Medulla oblongata (tissue), 1 donor: ENCODE measurements at regions not wholly inside any gene's neighbourhood (a gene's known extent, or its start where the extent isn't known, plus 50 kb on each side); places are given as distances from the start of the nearest gene placed in this dataset.

ENCODE experiments used
- DNase-seq: peaks from one replicate; pipeline ENCODE4 v3.0.0-alpha.2; 2015; ENCODE audit errors: extremely low spot score

GRCh38 chr13:40215747-40216146, 450.7 kb downstream of the FOXO1 start:
- DNase-seq = no peak

- DNase-seq = no peak
Measured at GRCh38 chr13:40217675-40218074, 448.8 kb downstream of the FOXO1 start.

GRCh38 chr13:40220299-40220935, 446.0 kb downstream of the FOXO1 start:
- no peak for DNase-seq

- no peak for DNase-seq
Measured at GRCh38 chr13:40221131-40221459, 445.3 kb downstream of the FOXO1 start.

- no peak for DNase-seq
Measured at GRCh38 chr13:40221460-40222201, 444.8 kb downstream of the FOXO1 start.

GRCh38 chr13:40223585-40223984, 442.9 kb downstream of the FOXO1 start:
- DNase-seq = no peak

GRCh38 chr13:40228496-40228895, 437.9 kb downstream of the FOXO1 start:
- DNase-seq = no peak

- no peak for DNase-seq
Measured at GRCh38 chr13:40228990-40229389, 437.5 kb downstream of the FOXO1 start.

- no peak for DNase-seq
Measured at GRCh38 chr13:40230833-40231266, 435.6 kb downstream of the FOXO1 start.

GRCh38 chr13:40231311-40231710, 435.1 kb downstream of the FOXO1 start:
- no peak for DNase-seq

- DNase-seq = no peak
Measured at GRCh38 chr13:40231751-40232150, 434.7 kb downstream of the FOXO1 start.

GRCh38 chr13:40232311-40233040, 434.0 kb downstream of the FOXO1 start:
- DNase-seq = no peak

- no peak for DNase-seq
Measured at GRCh38 chr13:40233731-40234195, 432.7 kb downstream of the FOXO1 start.

- no peak for DNase-seq
Measured at GRCh38 chr13:40235160-40235796, 431.2 kb downstream of the FOXO1 start.

- no peak for DNase-seq
Measured at GRCh38 chr13:40236566-40237168, 429.8 kb downstream of the FOXO1 start.

GRCh38 chr13:40238761-40239160, 427.7 kb downstream of the FOXO1 start:
- no peak for DNase-seq

GRCh38 chr13:40240293-40240692, 426.1 kb downstream of the FOXO1 start:
- no peak for DNase-seq

GRCh38 chr13:40241125-40241798, 425.2 kb downstream of the FOXO1 start:
- no peak for DNase-seq

GRCh38 chr13:40243047-40243446, 423.4 kb downstream of the FOXO1 start:
- no peak for DNase-seq

- DNase-seq = no peak
Measured at GRCh38 chr13:40243982-40244381, 422.5 kb downstream of the FOXO1 start.

- DNase-seq = no peak
Measured at GRCh38 chr13:40245567-40245966, 420.9 kb downstream of the FOXO1 start.
